ENCODE measurements at regions not wholly inside any gene's neighbourhood (a gene's known extent, or its start where the extent isn't known, plus 50 kb on each side); places are given as distances from the start of the nearest gene placed in this dataset.

DNA sequence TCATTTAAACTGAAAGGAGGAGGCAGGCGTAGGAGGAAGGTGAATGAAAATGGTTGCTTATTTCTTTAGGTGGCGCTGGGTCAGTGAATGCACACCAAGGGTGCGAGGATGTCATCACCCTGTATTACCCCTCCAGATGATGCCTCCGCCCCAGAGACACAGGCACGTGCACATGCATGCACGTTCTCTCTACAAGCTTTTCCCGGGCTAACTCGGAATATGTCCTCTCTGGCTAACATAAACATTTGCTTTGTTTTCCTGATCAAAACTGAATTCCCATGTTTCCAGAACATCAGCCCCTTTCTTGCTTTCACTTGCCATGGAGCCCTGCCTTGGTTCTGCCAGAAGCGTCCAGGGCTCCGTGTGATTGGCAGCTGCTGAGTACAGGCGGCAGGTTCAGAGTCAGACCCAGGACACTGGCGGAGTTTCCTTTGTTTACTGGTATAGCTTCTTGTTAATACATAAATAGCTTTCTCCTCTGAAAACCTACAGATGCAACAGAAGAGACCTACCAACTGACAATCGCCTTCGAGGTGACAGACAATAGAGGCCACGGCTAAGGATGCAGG is 131.2 kb upstream of the RPS6KA2 start:
- TF ChIP-seq, protein P1, sequence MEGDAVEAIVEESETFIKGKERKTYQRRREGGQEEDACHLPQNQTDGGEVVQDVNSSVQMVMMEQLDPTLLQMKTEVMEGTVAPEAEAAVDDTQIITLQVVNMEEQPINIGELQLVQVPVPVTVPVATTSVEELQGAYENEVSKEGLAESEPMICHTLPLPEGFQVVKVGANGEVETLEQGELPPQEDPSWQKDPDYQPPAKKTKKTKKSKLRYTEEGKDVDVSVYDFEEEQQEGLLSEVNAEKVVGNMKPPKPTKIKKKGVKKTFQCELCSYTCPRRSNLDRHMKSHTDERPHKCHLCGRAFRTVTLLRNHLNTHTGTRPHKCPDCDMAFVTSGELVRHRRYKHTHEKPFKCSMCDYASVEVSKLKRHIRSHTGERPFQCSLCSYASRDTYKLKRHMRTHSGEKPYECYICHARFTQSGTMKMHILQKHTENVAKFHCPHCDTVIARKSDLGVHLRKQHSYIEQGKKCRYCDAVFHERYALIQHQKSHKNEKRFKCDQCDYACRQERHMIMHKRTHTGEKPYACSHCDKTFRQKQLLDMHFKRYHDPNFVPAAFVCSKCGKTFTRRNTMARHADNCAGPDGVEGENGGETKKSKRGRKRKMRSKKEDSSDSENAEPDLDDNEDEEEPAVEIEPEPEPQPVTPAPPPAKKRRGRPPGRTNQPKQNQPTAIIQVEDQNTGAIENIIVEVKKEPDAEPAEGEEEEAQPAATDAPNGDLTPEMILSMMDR (tag by site-specific recombination; IDR thresholded peaks at IDR 0.05): no peak
- TF ChIP-seq, protein P2, sequence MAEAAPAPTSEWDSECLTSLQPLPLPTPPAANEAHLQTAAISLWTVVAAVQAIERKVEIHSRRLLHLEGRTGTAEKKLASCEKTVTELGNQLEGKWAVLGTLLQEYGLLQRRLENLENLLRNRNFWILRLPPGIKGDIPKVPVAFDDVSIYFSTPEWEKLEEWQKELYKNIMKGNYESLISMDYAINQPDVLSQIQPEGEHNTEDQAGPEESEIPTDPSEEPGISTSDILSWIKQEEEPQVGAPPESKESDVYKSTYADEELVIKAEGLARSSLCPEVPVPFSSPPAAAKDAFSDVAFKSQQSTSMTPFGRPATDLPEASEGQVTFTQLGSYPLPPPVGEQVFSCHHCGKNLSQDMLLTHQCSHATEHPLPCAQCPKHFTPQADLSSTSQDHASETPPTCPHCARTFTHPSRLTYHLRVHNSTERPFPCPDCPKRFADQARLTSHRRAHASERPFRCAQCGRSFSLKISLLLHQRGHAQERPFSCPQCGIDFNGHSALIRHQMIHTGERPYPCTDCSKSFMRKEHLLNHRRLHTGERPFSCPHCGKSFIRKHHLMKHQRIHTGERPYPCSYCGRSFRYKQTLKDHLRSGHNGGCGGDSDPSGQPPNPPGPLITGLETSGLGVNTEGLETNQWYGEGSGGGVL (tag by site-specific recombination; IDR thresholded peaks at IDR 0.05): no peak
- TF ChIP-seq REPIN1 (tag by site-specific recombination; IDR thresholded peaks at IDR 0.05; ENCODE audit: low read depth) (no peak), HOXD13 (CRISPR knock-in tag; IDR thresholded peaks at IDR 0.05; ENCODE audit: borderline replicate concordance) (no peak), ZNF530 (tag by site-specific recombination; IDR thresholded peaks at IDR 0.05; ENCODE audit: low read depth) (no peak), ZNF768 (tag by site-specific recombination; IDR thresholded peaks at IDR 0.05) (no peak), ZNF830 (tag by site-specific recombination; IDR thresholded peaks at IDR 0.05; ENCODE audit: low read depth) (no peak), ZBTB8A (tag by site-specific recombination; IDR thresholded peaks at IDR 0.05) (no peak)
- TF ChIP-seq, protein P3, sequence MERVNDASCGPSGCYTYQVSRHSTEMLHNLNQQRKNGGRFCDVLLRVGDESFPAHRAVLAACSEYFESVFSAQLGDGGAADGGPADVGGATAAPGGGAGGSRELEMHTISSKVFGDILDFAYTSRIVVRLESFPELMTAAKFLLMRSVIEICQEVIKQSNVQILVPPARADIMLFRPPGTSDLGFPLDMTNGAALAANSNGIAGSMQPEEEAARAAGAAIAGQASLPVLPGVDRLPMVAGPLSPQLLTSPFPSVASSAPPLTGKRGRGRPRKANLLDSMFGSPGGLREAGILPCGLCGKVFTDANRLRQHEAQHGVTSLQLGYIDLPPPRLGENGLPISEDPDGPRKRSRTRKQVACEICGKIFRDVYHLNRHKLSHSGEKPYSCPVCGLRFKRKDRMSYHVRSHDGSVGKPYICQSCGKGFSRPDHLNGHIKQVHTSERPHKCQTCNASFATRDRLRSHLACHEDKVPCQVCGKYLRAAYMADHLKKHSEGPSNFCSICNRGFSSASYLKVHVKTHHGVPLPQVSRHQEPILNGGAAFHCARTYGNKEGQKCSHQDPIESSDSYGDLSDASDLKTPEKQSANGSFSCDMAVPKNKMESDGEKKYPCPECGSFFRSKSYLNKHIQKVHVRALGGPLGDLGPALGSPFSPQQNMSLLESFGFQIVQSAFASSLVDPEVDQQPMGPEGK (tag by site-specific recombination; IDR thresholded peaks at IDR 0.05): no peak
- TF ChIP-seq, protein P4, sequence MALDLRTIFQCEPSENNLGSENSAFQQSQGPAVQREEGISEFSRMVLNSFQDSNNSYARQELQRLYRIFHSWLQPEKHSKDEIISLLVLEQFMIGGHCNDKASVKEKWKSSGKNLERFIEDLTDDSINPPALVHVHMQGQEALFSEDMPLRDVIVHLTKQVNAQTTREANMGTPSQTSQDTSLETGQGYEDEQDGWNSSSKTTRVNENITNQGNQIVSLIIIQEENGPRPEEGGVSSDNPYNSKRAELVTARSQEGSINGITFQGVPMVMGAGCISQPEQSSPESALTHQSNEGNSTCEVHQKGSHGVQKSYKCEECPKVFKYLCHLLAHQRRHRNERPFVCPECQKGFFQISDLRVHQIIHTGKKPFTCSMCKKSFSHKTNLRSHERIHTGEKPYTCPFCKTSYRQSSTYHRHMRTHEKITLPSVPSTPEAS (tag by site-specific recombination; IDR thresholded peaks at IDR 0.05): no peak
- TF ChIP-seq, protein P5, sequence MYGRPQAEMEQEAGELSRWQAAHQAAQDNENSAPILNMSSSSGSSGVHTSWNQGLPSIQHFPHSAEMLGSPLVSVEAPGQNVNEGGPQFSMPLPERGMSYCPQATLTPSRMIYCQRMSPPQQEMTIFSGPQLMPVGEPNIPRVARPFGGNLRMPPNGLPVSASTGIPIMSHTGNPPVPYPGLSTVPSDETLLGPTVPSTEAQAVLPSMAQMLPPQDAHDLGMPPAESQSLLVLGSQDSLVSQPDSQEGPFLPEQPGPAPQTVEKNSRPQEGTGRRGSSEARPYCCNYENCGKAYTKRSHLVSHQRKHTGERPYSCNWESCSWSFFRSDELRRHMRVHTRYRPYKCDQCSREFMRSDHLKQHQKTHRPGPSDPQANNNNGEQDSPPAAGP (tag by site-specific recombination; IDR thresholded peaks at IDR 0.05): no peak

Data from HEK293 (cell line).